Fibroblast of lung (primary cell): ENCODE measurements at regions not wholly inside any gene's neighbourhood (a gene's known extent, or its start where the extent isn't known, plus 50 kb on each side); places are given as distances from the start of the nearest gene placed in this dataset.

Experiments
- DNase-seq, 2 donors: peaks; one replicate each; pipeline versions ENCODE4 v3.0.0 to v3.0.0-alpha.2; 2010; ENCODE audit warnings: low read depth in 2 of 2
- H2AFZ ChIP-seq: 2 replicates; pipeline ENCODE4 v1.5.1; 2012; ENCODE audit warnings: low read length, control low read depth, inconsistent platforms
- H3K27ac ChIP-seq: 2 replicates; pipeline ENCODE4 v1.5.1; 2011; ENCODE audit warnings: low read length, control low read depth; ENCODE audit not compliant: insufficient read depth
- H3K27me3 ChIP-seq: 2 replicates; pipeline ENCODE4 v1.5.1; 2011; ENCODE audit warnings: mild to moderate bottlenecking, low read length; ENCODE audit not compliant: control insufficient read depth, insufficient read depth
- H3K36me3 ChIP-seq: 2 replicates; pipeline ENCODE4 v1.5.1; 2011; ENCODE audit warnings: low read length; ENCODE audit not compliant: control insufficient read depth, insufficient read depth
- H3K4me1 ChIP-seq: 2 replicates; pipeline ENCODE4 v1.5.1; 2011; ENCODE audit warnings: low read length; ENCODE audit not compliant: control insufficient read depth, insufficient read depth; ENCODE audit errors: extremely low read depth
- H3K4me2 ChIP-seq: 2 replicates; pipeline ENCODE4 v1.5.1; 2011; ENCODE audit warnings: low read length, control low read depth; ENCODE audit not compliant: insufficient read depth; ENCODE audit errors: extremely low read depth
- H3K4me3 ChIP-seq, 4 experiments: fragments of 200-600 bp in 1 of 4; sonication (generic) in 1 of 4; replicated peaks in 1 of 4; 2 replicates each; pipeline ENCODE4 v1.5.1; 2011 to 2016; ENCODE audit warnings: low read length in 4 of 4, low read depth in 3 of 4, mild to moderate bottlenecking in 3 of 4, control low read depth in 2 of 4, inconsistent platforms in 1 of 4, mixed read lengths in 1 of 4; ENCODE audit not compliant: insufficient read depth in 1 of 4; ENCODE audit errors: control extremely low read depth in 1 of 4
- H3K79me2 ChIP-seq: 2 replicates; pipeline ENCODE4 v1.5.1; 2012; ENCODE audit warnings: mild to moderate bottlenecking, low read length, inconsistent platforms; ENCODE audit not compliant: control insufficient read depth, insufficient read depth
- H3K9ac ChIP-seq: 2 replicates; pipeline ENCODE4 v1.5.1; 2011; ENCODE audit warnings: mild to moderate bottlenecking, low read length, control low read depth; ENCODE audit not compliant: insufficient read depth
- H3K9me3 ChIP-seq: 2 replicates; pipeline ENCODE4 v1.5.1; 2012; ENCODE audit warnings: low read depth, low read length; ENCODE audit not compliant: control insufficient read depth, insufficient read depth
- H4K20me1 ChIP-seq: 2 replicates; pipeline ENCODE4 v1.5.1; 2011; ENCODE audit warnings: low read length; ENCODE audit not compliant: control insufficient read depth, insufficient read depth; ENCODE audit errors: extremely low read depth
- CTCF ChIP-seq, 2 donors: IDR thresholded peaks in 1 of 2; conservative IDR thresholded peaks in 1 of 2; 1 replicate in 1 of 2; 2 replicates in 1 of 2; pipeline ENCODE4 v1.5.1; 2011 to 2012; ENCODE audit warnings: low read length in 2 of 2, control low read depth in 1 of 2, inconsistent platforms in 1 of 2, low read depth in 1 of 2, mild to moderate bottlenecking in 1 of 2
- EZH2 ChIP-seq: IDR thresholded peaks from 2 replicates; pipeline ENCODE4 v1.5.1; 2012; ENCODE audit warnings: low read length, control low read depth, mild to moderate bottlenecking; ENCODE audit errors: missing control alignments

- H3K27ac ChIP-seq, result no peak overlapping the region
- no peaks in the 10 kb centered on the region for H3K79me2 ChIP-seq
- no peaks in the 10 kb centered on the region for H4K20me1 ChIP-seq
- H3K4me2 ChIP-seq, result no peak overlapping the region
- TF ChIP-seq EZH2 (no peak), CTCF (conservative IDR thresholded peaks at IDR 0.05 in 1 of 2, IDR thresholded peaks at IDR 0.05 in 1 of 2; ENCODE audit: low read depth in 1 of 2, low read length in 2 of 2) (no peak)
- H3K9me3 ChIP-seq, result no peaks in the 10 kb centered on the region
- no peaks in the 10 kb centered on the region for H3K36me3 ChIP-seq
- H3K9ac ChIP-seq, result no peak overlapping the region
- DNase-seq, result no peak
- no peaks in the 10 kb centered on the region for H3K4me1 ChIP-seq
- no peak overlapping the region for H3K4me3 ChIP-seq
- no peaks in the 10 kb centered on the region for H3K27me3 ChIP-seq
- no peak overlapping the region for H2AFZ ChIP-seq
Observed at GRCh38 chr2:66306483-66306882, 128.4 kb upstream of the MEIS1 start.

GRCh38 chr2:66305718-66306117 is 129.2 kb upstream of the MEIS1 start:
- no peaks in the 10 kb centered on the region for H3K9me3 ChIP-seq
- H3K27ac ChIP-seq, result no peak overlapping the region
- no peaks in the 10 kb centered on the region for H3K36me3 ChIP-seq
- H3K4me1 ChIP-seq, result no peaks in the 10 kb centered on the region
- peak; percentile 3 to 89 for DNase-seq
- H3K9ac ChIP-seq, result no peak overlapping the region
- no peak overlapping the region for H3K4me3 ChIP-seq
- H3K4me2 ChIP-seq, result no peak overlapping the region
- no peaks in the 10 kb centered on the region for H3K79me2 ChIP-seq
- no peak overlapping the region for H2AFZ ChIP-seq
- H3K27me3 ChIP-seq, result no peaks in the 10 kb centered on the region
- TF ChIP-seq EZH2 (no peak), CTCF (conservative IDR thresholded peaks at IDR 0.05 in 1 of 2, IDR thresholded peaks at IDR 0.05 in 1 of 2; ENCODE audit: low read depth in 1 of 2, low read length in 2 of 2) (no peak)
- no peaks in the 10 kb centered on the region for H4K20me1 ChIP-seq

GRCh38 chr2:66303471-66303870 is 131.5 kb upstream of the MEIS1 start:
- Histone ChIP-seq H3K4me1 (no peaks in the 10 kb centered on the region), H3K4me2 (no peak overlapping the region), H3K27ac (no peak overlapping the region), H3K9ac (no peak overlapping the region), H3K27me3 (no peaks in the 10 kb centered on the region), H2AFZ (no peak overlapping the region), H4K20me1 (no peaks in the 10 kb centered on the region), H3K9me3 (no peaks in the 10 kb centered on the region), H3K36me3 (no peaks in the 10 kb centered on the region), H3K4me3 (no peak overlapping the region), H3K79me2 (no peaks in the 10 kb centered on the region)
- no peak for DNase-seq
- no peak for TF ChIP-seq EZH2

- no peak overlapping the region for H3K4me3 ChIP-seq
- no peaks in the 10 kb centered on the region for H3K9me3 ChIP-seq
- H3K36me3 ChIP-seq, result no peaks in the 10 kb centered on the region
- H3K27me3 ChIP-seq, result no peaks in the 10 kb centered on the region
- H3K27ac ChIP-seq, result no peak overlapping the region
- no peak for DNase-seq
- no peaks in the 10 kb centered on the region for H4K20me1 ChIP-seq
- no peaks in the 10 kb centered on the region for H3K79me2 ChIP-seq
- H3K4me2 ChIP-seq, result no peak overlapping the region
- TF ChIP-seq CTCF (conservative IDR thresholded peaks at IDR 0.05 in 1 of 2, IDR thresholded peaks at IDR 0.05 in 1 of 2; ENCODE audit: low read depth in 1 of 2, low read length in 2 of 2) (no peak), EZH2 (no peak)
- no peak overlapping the region for H2AFZ ChIP-seq
- H3K9ac ChIP-seq, result no peak overlapping the region
- no peaks in the 10 kb centered on the region for H3K4me1 ChIP-seq
Observed at GRCh38 chr2:66301767-66302140, 133.2 kb upstream of the MEIS1 start.
